ENCODE measurements at regions not wholly inside any gene's neighbourhood (a gene's known extent, or its start where the extent isn't known, plus 50 kb on each side); places are given as distances from the start of the nearest gene placed in this dataset.

DNA sequence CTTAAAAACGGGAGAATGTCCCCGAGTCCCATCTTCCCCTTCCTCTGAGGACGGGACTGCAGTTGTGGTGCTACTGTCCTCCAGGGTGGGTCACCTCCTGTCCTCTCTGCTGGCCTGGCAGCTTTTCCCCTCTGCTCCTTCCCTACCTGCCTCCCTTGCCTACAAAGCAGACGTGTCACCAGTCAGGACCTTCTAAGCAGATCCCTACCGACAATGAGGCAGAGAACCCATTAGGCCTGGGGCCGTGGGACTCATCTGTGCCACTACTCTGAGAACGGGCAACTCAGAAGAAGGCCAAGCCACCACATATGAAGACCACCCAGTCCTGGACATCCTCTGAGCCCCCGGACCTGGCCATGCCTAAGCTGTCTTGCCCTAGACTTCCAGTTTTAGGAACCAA is 103.0 kb upstream of the TEX51 start:
- H3K9me1 ChIP-seq (ENCODE audit: control insufficient read depth, extremely low read depth, insufficient read depth, low read length), result no peaks in the 10 kb centered on the region
- no peaks in the 10 kb centered on the region for H3K79me2 ChIP-seq (ENCODE audit: control insufficient read depth, insufficient read depth, low read length)
- dilution Hi-C loops (cut with MboI; ENCODE audit: extremely low pct_ligation_motif_present, low sequenced_read_pairs), result no loop called here
- no peak overlapping the region for H3K27ac ChIP-seq (ENCODE audit: control insufficient read depth, insufficient read depth, low read length)
- H3K4me2 ChIP-seq (ENCODE audit: control insufficient read depth, extremely low read depth, insufficient read depth, low read depth, low read length), result no peak overlapping the region
- TF ChIP-seq EZH2 (IDR thresholded peaks at IDR 0.05; ENCODE audit: low read length), result no peak
- TF ChIP-seq, protein P1, sequence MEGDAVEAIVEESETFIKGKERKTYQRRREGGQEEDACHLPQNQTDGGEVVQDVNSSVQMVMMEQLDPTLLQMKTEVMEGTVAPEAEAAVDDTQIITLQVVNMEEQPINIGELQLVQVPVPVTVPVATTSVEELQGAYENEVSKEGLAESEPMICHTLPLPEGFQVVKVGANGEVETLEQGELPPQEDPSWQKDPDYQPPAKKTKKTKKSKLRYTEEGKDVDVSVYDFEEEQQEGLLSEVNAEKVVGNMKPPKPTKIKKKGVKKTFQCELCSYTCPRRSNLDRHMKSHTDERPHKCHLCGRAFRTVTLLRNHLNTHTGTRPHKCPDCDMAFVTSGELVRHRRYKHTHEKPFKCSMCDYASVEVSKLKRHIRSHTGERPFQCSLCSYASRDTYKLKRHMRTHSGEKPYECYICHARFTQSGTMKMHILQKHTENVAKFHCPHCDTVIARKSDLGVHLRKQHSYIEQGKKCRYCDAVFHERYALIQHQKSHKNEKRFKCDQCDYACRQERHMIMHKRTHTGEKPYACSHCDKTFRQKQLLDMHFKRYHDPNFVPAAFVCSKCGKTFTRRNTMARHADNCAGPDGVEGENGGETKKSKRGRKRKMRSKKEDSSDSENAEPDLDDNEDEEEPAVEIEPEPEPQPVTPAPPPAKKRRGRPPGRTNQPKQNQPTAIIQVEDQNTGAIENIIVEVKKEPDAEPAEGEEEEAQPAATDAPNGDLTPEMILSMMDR (optimal IDR thresholded peaks at IDR 0.05 in 1 of 3, IDR thresholded peaks at IDR 0.05 in 1 of 3, conservative IDR thresholded peaks at IDR 0.05 in 1 of 3; ENCODE audit: extremely low read depth in 1 of 3, insufficient read depth in 2 of 3, low read length in 3 of 3), result no peak
- no peak overlapping the region for H3K9ac ChIP-seq (ENCODE audit: control insufficient read depth, extremely low read depth, insufficient read depth, low read length)
- no peaks in the 10 kb centered on the region for H3K27me3 ChIP-seq (ENCODE audit: control insufficient read depth, extremely low read depth, insufficient read depth, low read length)
- no peaks in the 10 kb centered on the region for H3K36me3 ChIP-seq (ENCODE audit: control insufficient read depth in 2 of 2, extremely low read depth in 1 of 2, insufficient read depth in 2 of 2, low read length in 2 of 2)
- H3K9me3 ChIP-seq (ENCODE audit: control insufficient read depth, low read depth, low read length), result peaks cover 1% of the 10 kb centered on the region
- H2AFZ ChIP-seq (ENCODE audit: control insufficient read depth, low read length), result no peak overlapping the region
- H3K4me1 ChIP-seq (ENCODE audit: control insufficient read depth, extremely low read depth, insufficient read depth, low read length), result no peaks in the 10 kb centered on the region
- no peak for FAIRE-seq
- H3K4me3 ChIP-seq (ENCODE audit: control insufficient read depth in 2 of 3, extremely low read depth in 1 of 3, insufficient read depth in 2 of 3, low read depth in 1 of 3, low read length in 3 of 3), result no peak overlapping the region
- no peak for DNase-seq (ENCODE audit: low read depth, low spot score)
- no peaks in the 10 kb centered on the region for H4K20me1 ChIP-seq (ENCODE audit: control insufficient read depth, extremely low read depth, insufficient read depth, low read length)

DNA sequence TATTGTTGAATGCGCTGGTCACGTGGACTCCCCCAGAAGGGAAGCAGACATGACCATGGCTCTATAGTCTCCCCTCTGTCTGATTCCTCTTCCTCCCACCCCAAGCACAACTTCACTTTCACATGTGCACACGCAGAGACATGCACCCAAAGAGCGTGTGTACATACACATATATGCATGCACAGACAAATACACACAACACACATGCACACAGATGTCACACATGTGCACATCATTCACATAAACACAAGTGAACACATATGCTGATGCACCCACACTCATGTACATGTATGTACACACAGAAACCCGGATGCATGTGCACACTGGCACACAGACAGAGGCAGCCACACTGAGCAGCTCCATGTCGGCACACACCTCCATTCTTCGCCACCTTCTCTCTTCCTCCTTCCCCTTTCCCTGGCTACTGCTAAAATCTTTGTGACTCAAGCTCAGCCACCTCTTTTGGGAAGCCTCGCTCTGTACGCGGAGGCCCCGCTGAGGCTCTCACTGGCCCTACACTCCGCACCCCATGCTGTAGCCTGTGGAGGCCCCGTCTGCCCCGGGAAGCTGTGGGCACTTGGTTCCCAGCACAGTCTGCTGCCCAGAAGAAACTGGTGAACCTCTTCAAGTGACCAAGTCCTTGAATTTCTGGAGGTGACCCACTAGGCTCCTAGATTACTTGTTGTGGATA is 101.6 kb upstream of the TEX51 start:
- no peak overlapping the region for H3K4me2 ChIP-seq (ENCODE audit: control insufficient read depth, extremely low read depth, insufficient read depth, low read depth, low read length)
- H3K27ac ChIP-seq (ENCODE audit: control insufficient read depth, insufficient read depth, low read length), result no peak overlapping the region
- TF ChIP-seq, protein P1 (optimal IDR thresholded peaks at IDR 0.05 in 1 of 3, IDR thresholded peaks at IDR 0.05 in 1 of 3, conservative IDR thresholded peaks at IDR 0.05 in 1 of 3; ENCODE audit: extremely low read depth in 1 of 3, insufficient read depth in 2 of 3, low read length in 3 of 3), result no peak
- no peak for TF ChIP-seq EZH2 (IDR thresholded peaks at IDR 0.05; ENCODE audit: low read length)
- no peaks in the 10 kb centered on the region for H3K27me3 ChIP-seq (ENCODE audit: control insufficient read depth, extremely low read depth, insufficient read depth, low read length)
- no peaks in the 10 kb centered on the region for H3K36me3 ChIP-seq (ENCODE audit: control insufficient read depth in 2 of 2, extremely low read depth in 1 of 2, insufficient read depth in 2 of 2, low read length in 2 of 2)
- DNase-seq (ENCODE audit: low read depth, low spot score), result no peak
- H2AFZ ChIP-seq (ENCODE audit: control insufficient read depth, low read length), result no peak overlapping the region
- no peaks in the 10 kb centered on the region for H3K9me1 ChIP-seq (ENCODE audit: control insufficient read depth, extremely low read depth, insufficient read depth, low read length)
- no peak for FAIRE-seq
- peaks cover 1% of the 10 kb centered on the region for H3K9me3 ChIP-seq (ENCODE audit: control insufficient read depth, low read depth, low read length)
- dilution Hi-C loops (cut with MboI; ENCODE audit: extremely low pct_ligation_motif_present, low sequenced_read_pairs), result no loop called here
- no peak overlapping the region for H3K9ac ChIP-seq (ENCODE audit: control insufficient read depth, extremely low read depth, insufficient read depth, low read length)
- no peak overlapping the region for H3K4me3 ChIP-seq (ENCODE audit: control insufficient read depth in 2 of 3, extremely low read depth in 1 of 3, insufficient read depth in 2 of 3, low read depth in 1 of 3, low read length in 3 of 3)
- H3K4me1 ChIP-seq (ENCODE audit: control insufficient read depth, extremely low read depth, insufficient read depth, low read length), result no peaks in the 10 kb centered on the region
- no peaks in the 10 kb centered on the region for H3K79me2 ChIP-seq (ENCODE audit: control insufficient read depth, insufficient read depth, low read length)
- H4K20me1 ChIP-seq (ENCODE audit: control insufficient read depth, extremely low read depth, insufficient read depth, low read length), result no peaks in the 10 kb centered on the region

Measured in keratinocyte (primary cell).